ENCODE measurements at regions not wholly inside any gene's neighbourhood (a gene's known extent, or its start where the extent isn't known, plus 50 kb on each side); places are given as distances from the start of the nearest gene placed in this dataset.
A peak's percentile ranks its signal among the peaks of the same experiment; 100 is the strongest.

DNA sequence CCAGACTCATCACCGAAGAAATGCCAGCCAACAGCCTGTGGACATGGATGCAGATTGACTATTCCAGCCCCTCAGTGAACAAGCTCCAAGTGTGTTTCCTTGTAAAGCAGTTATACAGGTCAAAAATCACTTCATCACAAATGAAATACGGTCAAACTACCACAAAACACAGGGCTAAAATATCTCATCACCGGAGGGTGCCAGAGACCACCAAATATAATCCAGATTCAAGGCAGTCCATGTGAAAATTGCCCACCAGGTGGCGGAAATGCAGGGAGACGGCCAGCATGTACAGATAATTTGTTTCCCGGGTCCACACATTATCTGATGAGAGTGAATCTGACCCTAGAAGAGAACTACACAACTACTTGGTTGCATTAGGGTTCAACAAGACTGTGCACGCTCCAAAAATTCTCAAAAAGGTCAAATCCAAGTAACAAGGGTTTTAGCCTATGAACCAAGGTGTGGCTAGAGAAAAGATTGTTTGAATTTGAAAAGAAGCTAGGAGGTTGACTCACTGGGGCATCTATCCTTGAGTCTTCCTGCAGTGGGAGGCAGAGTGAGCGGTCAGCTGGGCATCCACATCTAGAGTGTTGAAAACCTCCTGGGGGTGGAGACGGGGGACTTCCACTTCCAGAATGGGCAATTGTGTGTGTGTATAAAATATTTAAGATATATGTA, 71.7 kb downstream of the IGLL5 start:
- Histone ChIP-seq H2AFZ (ENCODE audit: low read length) (peak overlapping the region; percentile 25; the same call in 1 of the 2 replicates), H3K36me3 (ENCODE audit: insufficient read depth, low read length) (peaks cover 19% of the 10 kb centered on the region), H3K4me3 (ENCODE audit: low read depth, low read length, poor library complexity, severe bottlenecking) (no peak overlapping the region), H3K4me2 (ENCODE audit: low read length) (no peak overlapping the region), H3K9me3 (ENCODE audit: low read length) (peaks cover 29% of the 10 kb centered on the region), H3K9me2 (ENCODE audit: insufficient read depth, low read length) (no peaks in the 10 kb centered on the region), H3K4me1 (ENCODE audit: insufficient read depth, low read length, poor library complexity, severe bottlenecking) (peaks cover 35% of the 10 kb centered on the region), H3K27ac (ENCODE audit: low read depth, low read length, poor library complexity, severe bottlenecking) (no peak overlapping the region), H3K79me2 (ENCODE audit: insufficient read depth, low read depth, low read length) (no peaks in the 10 kb centered on the region), H4K20me1 (ENCODE audit: insufficient read depth, low read length) (no peaks in the 10 kb centered on the region)
- BruUV-seq (replicated peaks): no TSS peak
- ChIA-PET POLR2A (interaction anchor here (1.0 to 2.2 kb wide), 7 partner anchors 74 to 173 kb away, joined by 3 to 8 read pairs (median 4); no protein-coding TSS in a partner anchor), CTCF (ENCODE audit: unreplicated experiment) (interaction anchor here (0.6 to 3.1 kb wide), 9 partner anchors 101 to 351 kb away, joined by 3 to 23 read pairs (median 4); no protein-coding TSS in a partner anchor)
- DNase-seq (ENCODE audit: low spot score): peak; percentile 93
- intact Hi-C loops (cut with micrococcal nuclease; ENCODE audit: unreplicated experiment): loop anchor here (1.0 to 10.0 kb wide), 10 partner anchors 78 to 426 kb away; partner anchors contain the start of gene GNAZ
- TF ChIP-seq EZH2phosphoT487 (IDR thresholded peaks at IDR 0.05; ENCODE audit: borderline replicate concordance, low read depth, low read length): no peak
- TF ChIP-seq, protein P1, sequence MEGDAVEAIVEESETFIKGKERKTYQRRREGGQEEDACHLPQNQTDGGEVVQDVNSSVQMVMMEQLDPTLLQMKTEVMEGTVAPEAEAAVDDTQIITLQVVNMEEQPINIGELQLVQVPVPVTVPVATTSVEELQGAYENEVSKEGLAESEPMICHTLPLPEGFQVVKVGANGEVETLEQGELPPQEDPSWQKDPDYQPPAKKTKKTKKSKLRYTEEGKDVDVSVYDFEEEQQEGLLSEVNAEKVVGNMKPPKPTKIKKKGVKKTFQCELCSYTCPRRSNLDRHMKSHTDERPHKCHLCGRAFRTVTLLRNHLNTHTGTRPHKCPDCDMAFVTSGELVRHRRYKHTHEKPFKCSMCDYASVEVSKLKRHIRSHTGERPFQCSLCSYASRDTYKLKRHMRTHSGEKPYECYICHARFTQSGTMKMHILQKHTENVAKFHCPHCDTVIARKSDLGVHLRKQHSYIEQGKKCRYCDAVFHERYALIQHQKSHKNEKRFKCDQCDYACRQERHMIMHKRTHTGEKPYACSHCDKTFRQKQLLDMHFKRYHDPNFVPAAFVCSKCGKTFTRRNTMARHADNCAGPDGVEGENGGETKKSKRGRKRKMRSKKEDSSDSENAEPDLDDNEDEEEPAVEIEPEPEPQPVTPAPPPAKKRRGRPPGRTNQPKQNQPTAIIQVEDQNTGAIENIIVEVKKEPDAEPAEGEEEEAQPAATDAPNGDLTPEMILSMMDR (conservative IDR thresholded peaks at IDR 0.05; ENCODE audit: low read length): peak; percentile 100

DNA sequence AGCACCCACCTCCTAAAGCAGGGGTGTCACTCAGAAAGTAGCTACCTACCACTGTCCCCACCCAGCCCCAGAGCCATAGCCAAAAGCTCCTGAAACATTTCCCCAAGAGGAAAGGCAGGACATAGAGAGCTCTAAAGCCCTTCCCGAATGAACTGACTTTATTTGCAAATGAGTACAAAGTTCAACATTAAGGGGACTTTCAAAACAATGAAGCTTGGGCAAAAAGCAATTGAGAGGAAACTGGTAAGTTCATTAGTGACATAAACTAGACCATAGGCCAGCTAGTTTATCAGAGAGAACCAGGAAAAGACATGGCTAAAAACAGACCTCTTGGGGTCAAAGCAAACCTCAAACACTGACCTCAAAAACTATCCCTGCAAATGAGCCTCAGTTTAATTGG, 72.7 kb downstream of the IGLL5 start:
- intact Hi-C loops (cut with micrococcal nuclease; ENCODE audit: unreplicated experiment): no loop called here
- CTCF ChIA-PET (ENCODE audit: unreplicated experiment): interaction anchor here (0.9 to 3.1 kb wide), 4 partner anchors 137 to 172 kb away, joined by 3 to 23 read pairs (median 16); no protein-coding TSS in a partner anchor

More for the DNA sequence above, 72.7 kb downstream of the IGLL5 start:
- no peak overlapping the region for H3K4me2 ChIP-seq (ENCODE audit: low read length)
- no peaks in the 10 kb centered on the region for H4K20me1 ChIP-seq (ENCODE audit: insufficient read depth, low read length)
- DNase-seq (ENCODE audit: low spot score): no peak
- TF ChIP-seq, protein P1 (conservative IDR thresholded peaks at IDR 0.05; ENCODE audit: low read length): no peak
- TF ChIP-seq EZH2phosphoT487 (IDR thresholded peaks at IDR 0.05; ENCODE audit: borderline replicate concordance, low read depth, low read length): no peak
- no peak overlapping the region for H3K27ac ChIP-seq (ENCODE audit: low read depth, low read length, poor library complexity, severe bottlenecking)
- POLR2A ChIA-PET: interaction anchor here (0.7 to 1.9 kb wide), 8 partner anchors 14 to 172 kb away, joined by 3 to 7 read pairs (median 4); no protein-coding TSS in a partner anchor
- H3K36me3 ChIP-seq (ENCODE audit: insufficient read depth, low read length): peaks cover 19% of the 10 kb centered on the region
- H3K9me3 ChIP-seq (ENCODE audit: low read length): peaks cover 40% of the 10 kb centered on the region
- no peaks in the 10 kb centered on the region for H3K79me2 ChIP-seq (ENCODE audit: insufficient read depth, low read depth, low read length)
- H3K9me2 ChIP-seq (ENCODE audit: insufficient read depth, low read length): no peaks in the 10 kb centered on the region
- H3K4me3 ChIP-seq (ENCODE audit: low read depth, low read length, poor library complexity, severe bottlenecking): no peak overlapping the region
- no peak overlapping the region; the same call in 1 of the 2 replicates for H2AFZ ChIP-seq (ENCODE audit: low read length)
- BruUV-seq (replicated peaks): no TSS peak
- peaks cover 25% of the 10 kb centered on the region for H3K4me1 ChIP-seq (ENCODE audit: insufficient read depth, low read length, poor library complexity, severe bottlenecking)
